Neural crest cell (in vitro differentiated cells): ENCODE measurements at regions not wholly inside any gene's neighbourhood (a gene's known extent, or its start where the extent isn't known, plus 50 kb on each side); places are given as distances from the start of the nearest gene placed in this dataset.

ENCODE experiments used
- DNase-seq: peaks from one replicate; pipeline ENCODE4 v3.0.0; 2021; ENCODE audit warnings: low read depth, mixed read lengths, low spot score
- H3K27ac Mint-ChIP-seq: one replicate; pipeline ENCODE4 v1.8.0; 2021; ENCODE audit warnings: mild to moderate bottlenecking, mixed read lengths; ENCODE audit not compliant: unreplicated experiment
- H3K27me3 Mint-ChIP-seq: 2 replicates; pipeline ENCODE4 v1.8.0; 2021; ENCODE audit warnings: low read depth, mild to moderate bottlenecking, mixed read lengths
- H3K36me3 Mint-ChIP-seq: 2 replicates; pipeline ENCODE4 v1.8.0; 2021; ENCODE audit warnings: low read depth, mild to moderate bottlenecking, mixed read lengths
- H3K4me1 Mint-ChIP-seq: 2 replicates; pipeline ENCODE4 v1.8.0; 2021; ENCODE audit warnings: mixed read lengths
- H3K4me3 Mint-ChIP-seq: one replicate; pipeline ENCODE4 v1.8.0; 2021; ENCODE audit warnings: mild to moderate bottlenecking, mixed read lengths
- H3K9me3 Mint-ChIP-seq: 2 replicates; pipeline ENCODE4 v1.8.0; 2021; ENCODE audit warnings: mixed read lengths
- TF ChIP-seq, protein P1 (sequence below): fragments of 200-600 bp; sonication (generic); conservative IDR thresholded peaks from 2 replicates; pipeline ENCODE4 v1.5.0; 2021; ENCODE audit warnings: antibody characterized with exemption, mild to moderate bottlenecking

DNA sequence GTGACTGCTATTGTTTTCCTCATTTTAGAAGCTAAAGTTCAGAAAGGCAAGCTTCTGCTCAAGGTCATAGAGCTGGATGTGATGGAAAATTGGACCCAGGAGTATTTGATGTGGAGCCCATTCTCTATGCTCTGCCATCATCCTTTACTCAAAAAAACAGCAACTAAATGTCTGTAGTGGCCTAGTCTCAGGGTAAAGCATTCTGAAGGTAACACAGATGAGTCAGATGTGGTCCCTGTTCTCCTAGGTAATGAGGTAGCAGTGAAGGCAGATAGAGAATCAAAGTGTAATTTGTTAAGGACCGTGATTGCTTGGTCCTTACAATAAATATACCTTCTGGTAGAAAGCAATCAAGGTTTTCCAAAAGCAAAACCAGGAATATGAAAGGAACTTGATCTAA is 84.4 kb upstream of the SPON1 start:
- Mint-ChIP-seq H3K27me3 (peaks cover 99% of the 10 kb centered on the region), H3K27ac (no peak overlapping the region), H3K4me1 (peaks cover 24% of the 10 kb centered on the region), H3K36me3 (no peaks in the 10 kb centered on the region), H3K4me3 (no peak overlapping the region), H3K9me3 (peaks cover 12% of the 10 kb centered on the region)
- DNase-seq: no peak
- TF ChIP-seq, protein P1, sequence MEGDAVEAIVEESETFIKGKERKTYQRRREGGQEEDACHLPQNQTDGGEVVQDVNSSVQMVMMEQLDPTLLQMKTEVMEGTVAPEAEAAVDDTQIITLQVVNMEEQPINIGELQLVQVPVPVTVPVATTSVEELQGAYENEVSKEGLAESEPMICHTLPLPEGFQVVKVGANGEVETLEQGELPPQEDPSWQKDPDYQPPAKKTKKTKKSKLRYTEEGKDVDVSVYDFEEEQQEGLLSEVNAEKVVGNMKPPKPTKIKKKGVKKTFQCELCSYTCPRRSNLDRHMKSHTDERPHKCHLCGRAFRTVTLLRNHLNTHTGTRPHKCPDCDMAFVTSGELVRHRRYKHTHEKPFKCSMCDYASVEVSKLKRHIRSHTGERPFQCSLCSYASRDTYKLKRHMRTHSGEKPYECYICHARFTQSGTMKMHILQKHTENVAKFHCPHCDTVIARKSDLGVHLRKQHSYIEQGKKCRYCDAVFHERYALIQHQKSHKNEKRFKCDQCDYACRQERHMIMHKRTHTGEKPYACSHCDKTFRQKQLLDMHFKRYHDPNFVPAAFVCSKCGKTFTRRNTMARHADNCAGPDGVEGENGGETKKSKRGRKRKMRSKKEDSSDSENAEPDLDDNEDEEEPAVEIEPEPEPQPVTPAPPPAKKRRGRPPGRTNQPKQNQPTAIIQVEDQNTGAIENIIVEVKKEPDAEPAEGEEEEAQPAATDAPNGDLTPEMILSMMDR: no peak

DNA sequence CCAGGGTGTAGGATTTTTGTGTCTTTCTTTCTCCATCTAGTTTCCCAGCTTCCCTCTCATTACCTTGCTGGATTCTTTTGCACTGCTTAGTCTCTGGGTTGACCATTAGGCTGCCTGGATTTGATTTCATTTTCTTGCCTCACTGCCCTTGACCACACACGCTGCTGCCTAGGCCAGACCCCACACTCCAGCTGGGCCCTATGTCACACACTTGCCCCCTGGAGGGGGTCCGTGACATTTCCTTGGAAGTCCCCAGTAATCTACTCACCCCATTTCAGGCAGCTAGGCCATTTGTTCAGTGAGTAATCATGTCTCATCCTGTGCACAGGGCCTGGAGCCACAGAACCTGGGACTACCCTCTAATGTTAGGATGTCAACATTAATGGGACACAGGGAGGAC is 81.9 kb upstream of the SPON1 start:
- Mint-ChIP-seq H3K27me3 (peaks cover 99% of the 10 kb centered on the region), H3K9me3 (peaks cover 4% of the 10 kb centered on the region), H3K27ac (no peak overlapping the region), H3K4me1 (peaks cover 5% of the 10 kb centered on the region), H3K36me3 (no peaks in the 10 kb centered on the region), H3K4me3 (no peak overlapping the region)
- TF ChIP-seq, protein P1: no peak
- DNase-seq: no peak

DNA sequence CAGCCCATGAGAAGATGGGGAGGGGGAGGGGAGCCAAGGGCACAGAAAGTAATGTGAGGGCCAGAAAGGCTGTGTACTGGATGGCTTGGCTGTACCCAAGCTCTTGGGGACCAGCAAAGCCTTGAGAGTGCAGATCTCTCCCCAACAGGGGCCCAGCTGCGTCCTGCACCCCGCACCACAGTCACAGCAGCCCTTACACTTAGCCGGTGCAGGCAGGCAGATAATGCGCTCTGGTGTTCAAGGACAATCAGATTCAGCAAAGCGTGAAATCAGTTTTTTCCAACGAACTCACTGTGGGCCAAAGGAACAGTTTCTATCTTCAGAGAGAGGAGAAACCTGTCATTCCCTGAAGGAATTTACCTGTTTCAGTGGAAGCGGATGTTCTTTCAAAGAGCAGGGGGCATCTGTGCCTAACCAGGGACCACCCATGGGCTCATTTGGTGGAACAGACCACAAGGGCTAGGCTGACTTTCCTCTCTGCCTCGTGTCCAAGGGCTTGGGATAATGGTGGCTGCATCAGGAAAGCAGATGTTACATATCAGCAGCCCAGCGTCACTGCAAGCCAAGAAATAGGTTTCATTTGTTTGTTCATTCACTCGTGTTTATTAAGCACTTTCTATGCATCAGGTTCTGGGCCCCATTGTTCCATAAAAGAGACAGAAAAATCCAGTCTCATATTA is 81.2 kb upstream of the SPON1 start:
- Mint-ChIP-seq H3K4me1 (no peaks in the 10 kb centered on the region), H3K27ac (no peak overlapping the region), H3K4me3 (no peak overlapping the region), H3K27me3 (peaks cover 94% of the 10 kb centered on the region), H3K9me3 (no peaks in the 10 kb centered on the region), H3K36me3 (no peaks in the 10 kb centered on the region)
- TF ChIP-seq, protein P1: no peak
- DNase-seq: no peak

DNA sequence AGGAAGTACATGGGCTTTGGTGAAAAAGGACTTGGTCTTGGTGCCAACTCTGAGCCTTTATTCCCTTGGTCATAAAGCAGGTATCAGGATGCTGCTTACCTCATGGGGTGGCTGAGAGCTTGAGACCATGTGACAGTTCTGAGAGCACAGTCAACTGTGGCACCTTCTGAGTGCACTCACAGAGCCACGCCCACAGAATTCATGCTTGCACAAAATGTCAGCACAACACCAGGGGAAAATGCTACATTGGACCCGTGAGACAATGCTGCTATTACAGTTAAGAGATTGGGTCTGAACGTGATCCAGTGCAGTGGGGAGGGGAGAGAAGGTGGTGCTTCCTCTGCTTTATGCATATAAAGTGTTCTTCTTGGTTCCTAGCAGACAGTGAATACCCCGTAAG is 79.5 kb upstream of the SPON1 start:
- no peak overlapping the region for H3K27ac Mint-ChIP-seq

DNA sequence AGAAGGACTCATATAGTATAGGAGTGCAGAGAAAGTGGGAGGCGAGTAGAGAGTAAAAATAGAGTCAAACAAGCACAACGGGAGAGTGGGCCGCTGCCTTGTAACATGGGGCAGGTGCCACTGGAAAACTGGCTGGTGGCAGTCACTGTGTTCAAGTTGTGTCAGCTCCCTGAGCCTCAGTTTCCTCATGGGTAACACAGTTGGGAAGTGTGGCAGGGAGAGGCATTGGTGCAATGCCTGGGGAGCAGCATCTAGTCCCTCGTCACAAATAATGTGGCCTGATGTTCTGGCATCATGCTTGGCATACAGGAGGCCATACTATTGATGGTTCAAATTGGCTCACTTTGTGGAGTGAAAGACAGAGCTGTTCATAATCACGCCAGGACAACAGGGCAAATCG is 78.9 kb upstream of the SPON1 start:
- no peak overlapping the region for H3K4me3 Mint-ChIP-seq
- no peaks in the 10 kb centered on the region for H3K4me1 Mint-ChIP-seq
- TF ChIP-seq, protein P1: no peak
- no peaks in the 10 kb centered on the region for H3K36me3 Mint-ChIP-seq
- peaks cover 80% of the 10 kb centered on the region for H3K27me3 Mint-ChIP-seq
- no peak for DNase-seq
- no peak overlapping the region for H3K27ac Mint-ChIP-seq
- H3K9me3 Mint-ChIP-seq: no peaks in the 10 kb centered on the region

More for the DNA sequence above, 79.5 kb upstream of the SPON1 start:
- Mint-ChIP-seq H3K36me3 (no peaks in the 10 kb centered on the region), H3K4me1 (no peaks in the 10 kb centered on the region), H3K4me3 (no peak overlapping the region), H3K9me3 (no peaks in the 10 kb centered on the region), H3K27me3 (peaks cover 85% of the 10 kb centered on the region)
- no peak for DNase-seq
- TF ChIP-seq, protein P1: no peak
